ENCODE measurements at regions not wholly inside any gene's neighbourhood (a gene's known extent, or its start where the extent isn't known, plus 50 kb on each side); places are given as distances from the start of the nearest gene placed in this dataset.

- no peak for TF ChIP-seq CTCF (IDR thresholded peaks at IDR 0.05; ENCODE audit: insufficient read depth, low read depth, low read length)
- DNase-seq (ENCODE audit: low read depth), result no peak
- H3K4me3 ChIP-seq (ENCODE audit: low read depth, low read length), result no peak overlapping the region
Measured at GRCh38 chr3:117168896-117169295, 459.3 kb downstream of the TUSC7 start.

- TF ChIP-seq CTCF (IDR thresholded peaks at IDR 0.05; ENCODE audit: insufficient read depth, low read depth, low read length), result no peak
- no peak for DNase-seq (ENCODE audit: low read depth)
- H3K4me3 ChIP-seq (ENCODE audit: low read depth, low read length), result no peak overlapping the region
Measured at GRCh38 chr3:117170094-117170493, 460.5 kb downstream of the TUSC7 start.

GRCh38 chr3:117171124-117171523 lies 461.5 kb downstream of the TUSC7 start:
- H3K4me3 ChIP-seq (ENCODE audit: low read depth, low read length), result no peak overlapping the region
- DNase-seq (ENCODE audit: low read depth), result no peak
- TF ChIP-seq CTCF (IDR thresholded peaks at IDR 0.05; ENCODE audit: insufficient read depth, low read depth, low read length), result no peak

- H3K4me3 ChIP-seq (ENCODE audit: low read depth, low read length), result no peak overlapping the region
- no peak for DNase-seq (ENCODE audit: low read depth)
- TF ChIP-seq CTCF (IDR thresholded peaks at IDR 0.05; ENCODE audit: insufficient read depth, low read depth, low read length), result no peak
Measured at GRCh38 chr3:117172426-117172825, 462.8 kb downstream of the TUSC7 start.

GRCh38 chr3:117181222-117181621 lies 471.6 kb downstream of the TUSC7 start:
- DNase-seq (ENCODE audit: low read depth), result no peak

GRCh38 chr3:117184574-117184973 lies 475.0 kb downstream of the TUSC7 start:
- TF ChIP-seq CTCF (IDR thresholded peaks at IDR 0.05; ENCODE audit: insufficient read depth, low read depth, low read length), result no peak
- no peak for DNase-seq (ENCODE audit: low read depth)
- H3K4me3 ChIP-seq (ENCODE audit: low read depth, low read length), result no peak overlapping the region

More at GRCh38 chr3:117181222-117181621, 471.6 kb downstream of the TUSC7 start:
- no peak overlapping the region for H3K4me3 ChIP-seq (ENCODE audit: low read depth, low read length)
- TF ChIP-seq CTCF (IDR thresholded peaks at IDR 0.05; ENCODE audit: insufficient read depth, low read depth, low read length), result no peak

GRCh38 chr3:117191245-117191644 lies 481.7 kb downstream of the TUSC7 start:
- no peak for DNase-seq (ENCODE audit: low read depth)
- H3K4me3 ChIP-seq (ENCODE audit: low read depth, low read length), result no peak overlapping the region
- TF ChIP-seq CTCF (IDR thresholded peaks at IDR 0.05; ENCODE audit: insufficient read depth, low read depth, low read length), result no peak
